ENCODE measurements at regions not wholly inside any gene's neighbourhood (a gene's known extent, or its start where the extent isn't known, plus 50 kb on each side); places are given as distances from the start of the nearest gene placed in this dataset.
A peak's percentile ranks its signal among the peaks of the same experiment; 100 is the strongest.

- DNase-seq (ENCODE audit: low spot score), result no peak
- H3K4me1 Mint-ChIP-seq (ENCODE audit: unreplicated experiment), result peaks cover 3% of the 10 kb centered on the region
- H3K9me3 Mint-ChIP-seq (ENCODE audit: unreplicated experiment), result no peaks in the 10 kb centered on the region
- no peak overlapping the region for H3K27ac Mint-ChIP-seq (ENCODE audit: unreplicated experiment)
- H3K27me3 Mint-ChIP-seq (ENCODE audit: unreplicated experiment), result no peaks in the 10 kb centered on the region
- H3K4me3 Mint-ChIP-seq (ENCODE audit: unreplicated experiment), result no peak overlapping the region
- no peaks in the 10 kb centered on the region for H3K36me3 Mint-ChIP-seq (ENCODE audit: low read depth, unreplicated experiment)
- TF ChIP-seq CTCF (IDR thresholded peaks at IDR 0.05; ENCODE audit: unreplicated experiment), result no peak
Measured at GRCh38 chr6:93940381-93940780, 521.0 kb upstream of the EPHA7 start.

- Mint-ChIP-seq H3K4me1 (ENCODE audit: unreplicated experiment) (no peaks in the 10 kb centered on the region), H3K36me3 (ENCODE audit: low read depth, unreplicated experiment) (no peaks in the 10 kb centered on the region), H3K9me3 (ENCODE audit: unreplicated experiment) (no peaks in the 10 kb centered on the region), H3K4me3 (ENCODE audit: unreplicated experiment) (no peak overlapping the region), H3K27ac (ENCODE audit: unreplicated experiment) (no peak overlapping the region), H3K27me3 (ENCODE audit: unreplicated experiment) (no peaks in the 10 kb centered on the region)
- no peak for DNase-seq (ENCODE audit: low spot score)
- peak; percentile 17 for TF ChIP-seq CTCF (IDR thresholded peaks at IDR 0.05; ENCODE audit: unreplicated experiment)
Measured at GRCh38 chr6:93932175-93932574, 512.8 kb upstream of the EPHA7 start.

- no peak overlapping the region for H3K27ac Mint-ChIP-seq (ENCODE audit: unreplicated experiment)
- DNase-seq (ENCODE audit: low spot score), result no peak
- H3K27me3 Mint-ChIP-seq (ENCODE audit: unreplicated experiment), result no peaks in the 10 kb centered on the region
- no peak overlapping the region for H3K4me3 Mint-ChIP-seq (ENCODE audit: unreplicated experiment)
- H3K9me3 Mint-ChIP-seq (ENCODE audit: unreplicated experiment), result no peaks in the 10 kb centered on the region
- no peaks in the 10 kb centered on the region for H3K4me1 Mint-ChIP-seq (ENCODE audit: unreplicated experiment)
- H3K36me3 Mint-ChIP-seq (ENCODE audit: low read depth, unreplicated experiment), result no peaks in the 10 kb centered on the region
- TF ChIP-seq CTCF (IDR thresholded peaks at IDR 0.05; ENCODE audit: unreplicated experiment), result no peak
Measured at GRCh38 chr6:93927731-93928130, 508.4 kb upstream of the EPHA7 start.

- no peaks in the 10 kb centered on the region for H3K4me1 Mint-ChIP-seq (ENCODE audit: unreplicated experiment)
Measured at GRCh38 chr6:93919365-93919764, 500.0 kb upstream of the EPHA7 start.

GRCh38 chr6:93918258-93918657 lies 498.9 kb upstream of the EPHA7 start:
- no peaks in the 10 kb centered on the region for H3K27me3 Mint-ChIP-seq (ENCODE audit: unreplicated experiment)
- no peak overlapping the region for H3K27ac Mint-ChIP-seq (ENCODE audit: unreplicated experiment)
- no peak overlapping the region for H3K4me3 Mint-ChIP-seq (ENCODE audit: unreplicated experiment)
- TF ChIP-seq CTCF (IDR thresholded peaks at IDR 0.05; ENCODE audit: unreplicated experiment), result no peak
- H3K36me3 Mint-ChIP-seq (ENCODE audit: low read depth, unreplicated experiment), result no peaks in the 10 kb centered on the region
- H3K4me1 Mint-ChIP-seq (ENCODE audit: unreplicated experiment), result no peaks in the 10 kb centered on the region
- H3K9me3 Mint-ChIP-seq (ENCODE audit: unreplicated experiment), result no peaks in the 10 kb centered on the region
- DNase-seq (ENCODE audit: low spot score), result no peak

More at GRCh38 chr6:93919365-93919764, 500.0 kb upstream of the EPHA7 start:
- H3K27ac Mint-ChIP-seq (ENCODE audit: unreplicated experiment), result no peak overlapping the region
- H3K4me3 Mint-ChIP-seq (ENCODE audit: unreplicated experiment), result no peak overlapping the region
- no peak for DNase-seq (ENCODE audit: low spot score)
- no peak for TF ChIP-seq CTCF (IDR thresholded peaks at IDR 0.05; ENCODE audit: unreplicated experiment)
- no peaks in the 10 kb centered on the region for H3K9me3 Mint-ChIP-seq (ENCODE audit: unreplicated experiment)
- H3K27me3 Mint-ChIP-seq (ENCODE audit: unreplicated experiment), result no peaks in the 10 kb centered on the region
- no peaks in the 10 kb centered on the region for H3K36me3 Mint-ChIP-seq (ENCODE audit: low read depth, unreplicated experiment)

Measured in endothelial cell (in vitro differentiated cells).